Inflammatory macrophage treated with lipopolysaccharide for 1 hour (primary cell): ENCODE measurements at regions not wholly inside any gene's neighbourhood (a gene's known extent, or its start where the extent isn't known, plus 50 kb on each side); places are given as distances from the start of the nearest gene placed in this dataset.
"Not testable (repeated sequence)": the region's sequence is repeated elsewhere in the genome, so short reads cannot be mapped to it uniquely, and the experiment has no call there.

ENCODE experiments used
- DNase-seq, 2 donors: peaks; one replicate each; pipeline ENCODE4 v3.0.0-alpha.2; 2020 to 2022

DNA sequence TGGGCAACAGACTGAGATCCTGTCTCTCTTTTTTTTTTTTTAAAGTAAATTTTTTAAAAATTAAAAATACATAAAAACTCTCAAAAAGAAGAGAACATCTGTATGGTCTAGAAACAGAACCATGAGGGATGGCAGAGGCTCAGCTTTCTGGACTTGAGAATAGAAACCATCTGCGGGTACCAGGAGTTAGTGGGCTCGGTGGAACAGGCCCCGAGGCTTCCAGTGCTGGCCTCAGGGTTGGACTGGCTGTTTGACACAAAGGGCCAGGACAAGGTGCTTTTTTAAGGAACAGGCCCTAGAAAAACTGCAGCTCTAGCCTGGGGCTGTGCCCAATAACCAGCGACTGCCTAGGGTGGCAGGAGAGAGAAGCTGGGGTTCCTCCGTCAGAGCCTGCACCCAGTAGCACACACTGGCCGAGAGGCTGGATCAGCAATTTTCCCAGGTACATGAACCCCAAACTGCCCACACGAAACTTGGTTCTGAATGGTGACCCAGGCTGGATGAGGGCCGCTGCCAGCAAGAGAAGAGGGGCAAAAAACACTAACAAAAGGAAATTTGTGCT lies 131.0 kb upstream of the OLIG3 start:
- no peak for DNase-seq

GRCh38 chr6:137625808-137626207 lies 131.6 kb upstream of the OLIG3 start:
- DNase-seq, result no peak

DNA sequence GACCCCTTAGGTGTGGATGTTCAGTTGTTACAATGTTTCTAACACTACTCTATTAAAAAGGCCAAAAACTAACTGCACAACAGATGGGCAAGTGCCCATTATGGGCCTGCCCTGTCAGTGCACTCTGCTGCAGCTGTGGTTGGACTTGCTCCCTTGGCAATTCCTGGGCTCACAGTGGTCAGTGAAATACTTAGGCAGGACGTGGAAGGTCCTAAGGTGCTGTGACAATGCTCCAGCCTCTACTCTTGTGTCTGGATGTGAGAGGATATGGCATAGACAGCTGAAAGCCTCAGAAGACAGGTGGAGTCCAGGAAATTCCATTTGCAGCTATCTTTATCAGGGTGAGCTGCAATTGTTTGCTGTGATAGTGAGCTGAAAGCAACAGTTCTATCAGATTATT lies 136.5 kb upstream of the OLIG3 start:
- no peak for DNase-seq

DNA sequence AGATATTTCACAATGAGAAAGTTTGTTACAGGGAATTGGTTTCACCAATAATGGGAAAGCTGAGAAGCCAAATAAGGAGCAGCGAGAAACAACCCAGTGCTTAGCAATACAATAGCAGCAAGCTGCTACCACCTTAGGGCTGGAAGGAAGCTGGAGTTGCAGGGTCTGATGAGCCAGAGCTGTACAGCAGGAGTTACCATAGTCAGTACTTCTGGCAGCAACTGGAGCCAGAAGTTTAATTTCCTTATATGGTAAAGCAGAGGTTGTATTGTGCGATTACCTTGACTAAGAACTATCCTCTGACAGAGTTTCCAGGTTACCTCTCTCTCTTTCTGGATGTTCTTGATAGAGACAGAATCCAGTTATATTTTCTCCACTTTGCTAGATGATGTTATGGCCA lies 137.1 kb upstream of the OLIG3 start:
- DNase-seq, result no peak

DNA sequence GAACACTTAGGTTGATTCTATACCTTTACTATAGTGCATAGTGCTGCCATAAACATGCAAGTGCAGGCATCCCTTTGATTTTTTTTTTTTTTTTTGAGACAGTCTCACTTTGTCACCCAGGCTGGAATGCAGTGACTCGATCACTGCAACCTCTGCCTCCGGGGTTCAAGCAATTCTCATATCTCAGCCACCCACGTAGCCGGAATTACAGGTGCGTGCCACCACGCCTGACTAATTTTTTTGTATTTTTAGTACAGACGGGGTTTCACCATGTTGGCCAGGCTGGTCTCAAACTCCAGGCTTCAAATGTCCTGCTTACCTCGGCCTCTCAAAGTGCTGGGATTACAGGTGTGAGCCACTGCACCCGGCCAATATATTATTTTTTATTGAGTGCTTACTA lies 140.0 kb upstream of the OLIG3 start:
- DNase-seq, result not testable (repeated sequence)

DNA sequence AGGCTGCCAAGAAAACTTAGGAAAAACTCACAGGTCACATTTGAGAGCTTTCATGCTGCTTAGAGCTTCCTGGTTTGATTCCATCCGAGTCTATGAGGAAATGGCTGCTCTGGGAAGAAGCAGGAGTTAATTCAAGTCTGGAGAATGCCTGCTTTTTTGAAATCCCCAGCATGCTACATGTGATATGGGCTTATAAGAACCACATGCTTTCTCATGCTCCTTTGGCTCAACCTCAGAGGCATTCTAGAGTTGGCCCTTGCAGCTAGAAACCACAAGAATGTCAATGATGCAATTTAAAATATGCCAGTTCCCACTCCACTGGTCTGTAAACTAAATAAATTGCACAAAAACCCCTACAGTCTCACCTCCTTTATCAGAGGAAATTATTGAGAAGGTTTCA lies 142.9 kb upstream of the OLIG3 start:
- peak; percentile 47 to 83 for DNase-seq

DNA sequence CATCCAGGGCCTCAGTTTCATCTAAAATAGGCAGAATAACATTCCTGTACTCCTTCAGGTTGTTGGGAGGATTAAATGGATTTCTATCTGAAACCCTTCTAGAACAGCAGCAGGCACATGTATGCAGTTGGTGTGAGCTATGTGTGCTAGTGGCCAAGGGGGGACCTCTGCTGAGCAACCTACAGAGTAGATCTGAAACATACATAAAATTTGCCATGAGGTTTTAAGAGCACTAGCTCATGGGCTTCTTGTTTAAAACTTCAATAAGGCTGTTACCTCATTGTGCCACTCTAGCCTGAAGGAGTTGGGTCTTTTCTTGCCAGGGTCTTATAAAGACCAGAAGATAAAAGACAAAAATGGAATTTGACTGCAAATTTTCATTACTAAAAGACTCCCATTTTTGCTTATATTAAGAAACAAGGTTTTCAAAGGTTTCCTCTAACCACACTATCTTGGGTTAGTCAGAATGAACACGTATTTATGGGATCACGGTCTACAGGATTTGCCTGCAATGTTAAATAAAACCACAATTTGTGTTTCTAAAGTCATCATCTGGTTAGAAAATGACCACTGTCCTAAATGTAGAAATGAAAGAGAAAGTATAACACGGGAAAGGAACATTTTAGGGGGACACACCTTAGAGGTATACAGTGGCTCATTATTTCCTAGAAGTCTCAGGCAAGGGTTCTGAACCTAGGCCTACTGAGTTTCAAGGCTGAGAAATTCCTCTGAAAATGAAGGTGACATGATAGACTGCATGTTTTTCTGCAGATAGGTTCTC lies 144.9 kb upstream of the OLIG3 start:
- DNase-seq, result no peak

DNA sequence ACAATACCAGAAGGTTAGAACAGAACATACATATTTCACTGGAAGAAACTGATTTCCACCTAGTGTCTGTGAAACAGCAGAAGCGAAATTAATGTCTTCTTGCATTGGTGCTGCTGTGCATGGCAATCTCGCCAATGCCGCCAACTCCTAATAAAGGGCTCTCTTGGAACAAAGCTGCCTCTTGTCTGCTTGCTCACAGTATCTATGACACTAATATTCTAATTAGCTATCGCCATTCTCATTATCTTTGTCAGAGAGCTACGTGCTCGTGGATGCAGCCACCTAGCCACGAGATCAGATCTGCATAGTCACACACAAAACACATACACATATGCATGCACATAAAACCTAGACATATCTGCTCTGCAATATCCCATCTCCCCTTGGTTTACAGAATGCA lies 145.9 kb upstream of the OLIG3 start:
- DNase-seq, result no peak

DNA sequence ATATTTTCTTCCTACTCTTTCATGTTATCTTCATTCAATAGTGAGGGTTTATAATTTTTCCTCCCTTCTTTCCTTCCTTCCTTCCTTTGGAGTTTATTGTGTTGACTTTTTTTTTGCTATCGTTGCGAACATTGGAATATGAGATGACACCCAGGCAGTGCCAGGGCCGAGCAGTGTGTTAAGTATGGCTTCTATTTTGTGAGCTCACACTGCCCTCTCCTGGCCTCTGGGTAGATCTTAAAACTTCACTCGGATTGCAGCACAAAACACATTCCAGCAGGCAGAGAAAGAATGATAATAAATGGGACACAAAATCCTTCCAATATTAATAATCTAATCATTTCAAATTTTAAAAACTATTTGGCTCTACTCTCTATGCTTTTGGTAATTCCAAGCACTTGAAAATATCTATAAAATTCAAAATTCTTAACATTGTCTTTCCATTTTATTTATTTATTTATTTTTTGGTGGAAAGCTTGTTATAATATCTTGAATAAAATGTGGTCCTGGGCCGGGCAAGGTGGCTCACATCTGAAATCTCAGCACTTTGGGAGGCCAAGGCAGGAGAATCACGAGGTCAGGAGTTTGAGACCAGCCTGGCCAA lies 147.4 kb upstream of the OLIG3 start:
- peak; percentile 61 to 81 for DNase-seq

- not testable (repeated sequence) for DNase-seq
Observed at GRCh38 chr6:137643210-137643609, 149.0 kb upstream of the OLIG3 start.

- not testable (repeated sequence) for DNase-seq
Observed at GRCh38 chr6:137643644-137644043, 149.4 kb upstream of the OLIG3 start.

DNA sequence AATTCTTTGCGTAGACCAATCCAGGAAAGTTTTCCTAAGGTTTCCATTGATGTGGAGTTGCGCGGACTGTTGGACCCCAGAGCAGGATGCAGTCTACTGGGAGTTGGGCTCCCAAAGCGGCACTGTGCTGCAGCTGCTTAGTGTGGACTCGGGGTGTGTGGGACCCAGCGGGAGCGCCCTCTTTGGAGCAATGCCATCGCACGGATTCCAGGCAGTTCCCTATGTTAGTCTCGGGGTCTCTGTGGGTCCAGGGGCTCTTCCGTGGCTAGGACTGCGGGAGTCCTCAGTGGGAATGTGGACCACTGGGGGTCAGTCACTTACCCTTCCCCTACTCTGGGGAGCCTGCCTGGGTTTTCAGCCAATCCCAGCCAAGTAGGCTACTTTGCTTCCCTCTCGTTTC lies 151.7 kb upstream of the OLIG3 start:
- no peak for DNase-seq

DNA sequence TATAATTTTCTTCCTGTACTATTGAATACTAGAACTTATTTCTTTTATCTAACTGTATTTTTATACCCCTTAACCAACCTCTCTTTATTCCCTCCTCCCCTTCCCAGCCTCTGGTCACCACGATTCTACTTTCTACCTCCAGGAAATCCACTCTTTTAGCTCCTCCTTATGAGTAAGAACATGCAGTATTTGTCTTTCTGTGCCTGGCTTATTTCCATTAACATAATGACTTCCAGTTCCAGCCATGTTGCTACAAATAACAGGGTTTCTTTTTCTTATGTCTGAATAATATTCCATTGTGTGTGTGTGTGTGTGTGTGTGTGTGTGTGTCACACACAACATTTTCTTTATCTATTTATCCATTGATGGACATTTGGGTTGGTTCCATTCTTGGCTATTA lies 152.3 kb upstream of the OLIG3 start:
- no peak for DNase-seq

- DNase-seq, result no peak
Observed at GRCh38 chr6:137647762-137648447, 153.7 kb upstream of the OLIG3 start.

GRCh38 chr6:137650720-137651119 lies 156.5 kb upstream of the OLIG3 start:
- DNase-seq, result no peak

GRCh38 chr6:137651178-137651577 lies 157.0 kb upstream of the OLIG3 start:
- no peak for DNase-seq

DNA sequence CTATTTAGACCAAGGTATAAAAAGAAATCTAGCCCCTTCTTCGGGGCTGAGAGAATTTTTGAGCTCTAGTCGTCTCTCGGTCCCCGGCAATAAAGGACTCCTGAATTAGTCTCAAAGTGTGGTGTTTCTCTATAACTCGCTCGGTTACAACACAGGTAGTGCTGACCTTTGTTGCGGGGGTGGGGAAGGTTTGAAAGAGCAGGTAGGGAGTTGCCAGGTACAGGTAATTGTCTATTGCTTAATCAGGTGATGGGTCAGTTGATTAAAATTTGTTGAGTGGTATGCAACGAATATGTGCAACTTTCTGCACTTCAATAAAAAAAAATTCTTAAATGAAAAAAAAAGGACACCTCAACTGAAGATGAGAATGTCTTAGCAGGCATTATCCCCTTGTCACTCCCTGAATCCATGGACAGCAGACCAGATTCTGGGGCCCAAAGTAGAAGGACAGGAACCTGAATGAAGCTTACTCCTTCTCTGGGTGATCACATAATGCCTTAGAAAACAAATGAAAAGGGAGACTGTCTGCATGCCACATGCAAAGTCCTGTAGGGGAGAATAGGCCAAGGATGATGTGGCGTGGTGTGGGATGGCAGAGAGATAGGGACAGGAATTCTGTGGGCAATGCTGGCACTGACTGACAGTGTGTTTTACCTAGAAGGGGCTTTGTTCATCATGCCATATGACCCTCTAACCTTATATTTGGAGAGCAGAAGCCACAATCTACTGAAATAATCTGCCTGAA lies 157.6 kb upstream of the OLIG3 start:
- no peak for DNase-seq

DNA sequence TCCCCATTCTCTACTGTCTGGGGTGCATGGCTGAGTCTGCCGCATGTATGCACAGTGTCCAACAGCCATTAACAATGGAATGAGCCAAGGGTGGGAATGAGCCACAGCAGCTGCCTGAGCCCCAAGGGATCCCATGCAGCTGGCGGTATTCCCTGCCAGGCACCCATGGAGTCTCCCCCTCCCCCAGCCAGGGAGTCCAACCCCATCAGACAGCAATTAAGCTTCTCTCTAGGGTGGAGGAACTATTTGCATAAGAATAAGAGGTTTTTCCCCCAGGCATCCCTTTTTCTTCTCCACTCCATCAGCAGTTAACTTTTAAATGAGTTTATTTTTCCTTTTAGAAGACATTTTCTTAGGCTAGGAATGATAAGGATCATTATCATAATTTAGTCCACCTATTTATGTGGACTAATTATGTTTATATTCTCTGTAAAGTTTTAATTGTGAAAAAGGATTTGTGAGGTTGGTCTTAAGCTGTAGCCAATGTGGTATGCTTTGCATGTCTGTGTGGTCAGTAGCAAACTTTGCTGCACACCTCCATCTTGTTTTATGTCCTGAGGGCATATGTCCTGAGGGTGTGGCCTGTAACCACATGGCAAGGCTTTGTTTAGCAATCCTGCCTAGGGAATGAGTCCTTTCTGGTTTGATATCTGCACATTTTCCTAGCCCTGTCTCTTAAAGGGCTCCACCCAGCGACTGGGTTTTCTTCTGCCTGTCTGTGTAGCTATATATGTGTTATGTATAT lies 158.9 kb upstream of the OLIG3 start:
- DNase-seq, result no peak

GRCh38 chr6:137653706-137654059 lies 159.5 kb upstream of the OLIG3 start:
- no peak for DNase-seq

GRCh38 chr6:137654365-137654981 lies 160.3 kb upstream of the OLIG3 start:
- DNase-seq, result no peak

DNA sequence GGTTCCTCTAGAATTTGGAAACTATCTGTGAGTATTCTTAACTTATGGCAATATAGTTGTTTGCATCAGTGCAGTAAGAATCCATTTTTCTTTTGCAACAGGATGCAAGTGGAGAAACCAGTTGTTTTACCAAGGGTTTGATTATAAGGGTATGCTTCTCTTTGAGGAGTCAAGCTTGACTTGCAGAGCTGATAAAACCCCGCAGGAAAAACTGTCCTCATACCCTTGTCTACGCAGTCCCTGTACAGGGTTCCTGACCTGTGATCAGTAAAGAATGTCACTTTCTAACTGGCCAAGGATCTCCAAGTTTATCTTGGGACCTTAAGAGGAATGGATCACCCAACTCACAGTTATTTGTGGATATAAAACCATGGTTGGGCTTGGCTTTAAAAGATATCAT lies 161.1 kb upstream of the OLIG3 start:
- DNase-seq, result no peak

DNA sequence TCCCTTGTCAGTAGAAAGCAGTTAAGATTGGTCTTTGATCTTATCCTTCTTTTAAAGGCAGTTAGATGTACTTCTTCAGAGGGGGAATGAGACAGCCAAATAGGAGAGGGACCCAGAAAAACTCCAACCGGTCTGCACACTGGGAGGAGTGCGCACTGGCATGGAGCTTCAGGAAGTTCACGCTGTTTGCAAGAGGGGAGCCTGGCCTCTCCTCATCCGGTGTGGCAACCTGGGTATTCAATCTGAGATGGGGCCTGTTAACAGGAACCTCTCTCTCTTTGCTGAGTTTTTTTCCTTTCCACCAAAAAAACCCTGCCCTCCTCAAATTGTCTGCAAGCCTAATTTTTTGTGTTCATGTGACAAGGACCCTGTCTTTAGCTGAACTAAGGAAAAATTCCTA lies 162.5 kb upstream of the OLIG3 start:
- no peak for DNase-seq
